Ishikawa (cell line): ENCODE measurements at regions not wholly inside any gene's neighbourhood (a gene's known extent, or its start where the extent isn't known, plus 50 kb on each side); places are given as distances from the start of the nearest gene placed in this dataset.

Experiments
- CEBPB ChIP-seq: IDR thresholded peaks from 2 replicates; pipeline ENCODE4 v1.6.1; 2012
- CREB1 ChIP-seq: IDR thresholded peaks from 2 replicates; pipeline ENCODE4 v1.6.1; 2012; ENCODE audit warnings: low read depth
- EGR1 ChIP-seq: IDR thresholded peaks from 2 replicates; pipeline ENCODE4 v1.6.1; 2012
- EP300 ChIP-seq: IDR thresholded peaks from 2 replicates; pipeline ENCODE4 v1.6.1; 2012; ENCODE audit warnings: borderline replicate concordance
- FOXM1 ChIP-seq: IDR thresholded peaks from 2 replicates; pipeline ENCODE4 v1.6.1; 2012; ENCODE audit warnings: low read depth, borderline replicate concordance
- NFIC ChIP-seq: IDR thresholded peaks from 2 replicates; pipeline ENCODE4 v1.6.1; 2012
- RAD21 ChIP-seq: IDR thresholded peaks from 2 replicates; pipeline ENCODE4 v1.6.1; 2012; ENCODE audit warnings: low read depth
- REST ChIP-seq: IDR thresholded peaks from 2 replicates; pipeline ENCODE4 v1.6.1; 2012; ENCODE audit warnings: low read depth, mild to moderate bottlenecking
- TAF1 ChIP-seq: IDR thresholded peaks from 2 replicates; pipeline ENCODE4 v1.6.1; 2012; ENCODE audit warnings: low read depth, mild to moderate bottlenecking
- TCF12 ChIP-seq: IDR thresholded peaks from 2 replicates; pipeline ENCODE4 v1.6.1; 2012; ENCODE audit warnings: low read depth
- USF1 ChIP-seq: IDR thresholded peaks from 2 replicates; pipeline ENCODE4 v1.6.1; 2012
- YY1 ChIP-seq: IDR thresholded peaks from 2 replicates; pipeline ENCODE4 v1.6.1; 2012; ENCODE audit warnings: low read depth
- ZBTB7A ChIP-seq: IDR thresholded peaks from 2 replicates; pipeline ENCODE4 v1.6.1; 2012; ENCODE audit warnings: low read depth
- TF ChIP-seq, protein P1 (sequence below): IDR thresholded peaks from 2 replicates; pipeline ENCODE4 v1.6.1; 2012

GRCh38 chr4:177802162-177802561 is 359.9 kb upstream of the AGA start:
- TF ChIP-seq REST (no peak), YY1 (no peak), CREB1 (no peak), ZBTB7A (no peak), FOXM1 (no peak), EP300 (no peak), NFIC (no peak), TCF12 (no peak), RAD21 (no peak), USF1 (no peak), EGR1 (no peak), CEBPB (no peak), TAF1 (no peak)
- TF ChIP-seq, protein P1, sequence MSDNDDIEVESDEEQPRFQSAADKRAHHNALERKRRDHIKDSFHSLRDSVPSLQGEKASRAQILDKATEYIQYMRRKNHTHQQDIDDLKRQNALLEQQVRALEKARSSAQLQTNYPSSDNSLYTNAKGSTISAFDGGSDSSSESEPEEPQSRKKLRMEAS: no peak
